H1 (cell line): ENCODE measurements at regions not wholly inside any gene's neighbourhood (a gene's known extent, or its start where the extent isn't known, plus 50 kb on each side); places are given as distances from the start of the nearest gene placed in this dataset.

Source experiments
- CTCF ChIA-PET: fragments of 300-600 bp; sonication (Branson Sonifier 250); formaldehyde crosslinking; loops from one replicate; lab custom pipeline; 2021; ENCODE audit not compliant: partially characterized antibody; lab: Charles Lee
- POLR2A ChIA-PET: fragments of 300-600 bp; sonication (Branson Sonifier 250); formaldehyde crosslinking; loops from one replicate; lab custom pipeline; 2021; ENCODE audit warnings: inconsistent platforms; ENCODE audit not compliant: partially characterized antibody; lab: Charles Lee
- DNase-seq, 2 experiments: peaks; one replicate each; pipeline versions ENCODE4 v3.0.0 to v3.0.0-alpha.2; 2010 to 2022; ENCODE audit warnings: low spot score in 2 of 2, low read depth in 1 of 2, mixed read lengths in 1 of 2
- FAIRE-seq: peaks from 2 replicates; lab custom pipeline; 2011; peaks lifted over from hg19 to GRCh38; lab: Jason Lieb, UNC
- H2AFZ ChIP-seq: 2 replicates; pipeline ENCODE4 v1.8.1; 2012; ENCODE audit warnings: low read length, inconsistent platforms
- H2AK5ac ChIP-seq: 2 replicates; pipeline ENCODE4 v1.6.1; 2013; ENCODE audit warnings: low read depth, low read length
- H2BK120ac ChIP-seq: replicated peaks from 2 replicates; pipeline ENCODE3; 2013; ENCODE audit warnings: low read depth, low read length, inconsistent platforms
- H2BK12ac ChIP-seq: 2 replicates; pipeline ENCODE4 v1.6.1; 2013; ENCODE audit warnings: low read depth, low read length
- H2BK15ac ChIP-seq: 2 replicates; pipeline ENCODE4 v1.6.1; 2013; ENCODE audit warnings: low read length
- H2BK20ac ChIP-seq: 2 replicates; pipeline ENCODE4 v1.6.1; 2013; ENCODE audit warnings: low read length
- H2BK5ac ChIP-seq: 2 replicates; pipeline ENCODE4 v1.6.1; 2013; ENCODE audit warnings: low read depth, low read length
- H3K14ac ChIP-seq: 2 replicates; pipeline ENCODE4 v1.6.1; 2013; ENCODE audit warnings: inconsistent platforms; ENCODE audit not compliant: insufficient read length
- H3K18ac ChIP-seq: 2 replicates; pipeline ENCODE4 v1.6.1; 2013; ENCODE audit warnings: low read length; ENCODE audit errors: extremely low read depth
- H3K23ac ChIP-seq: 2 replicates; pipeline ENCODE4 v1.6.1; 2013; ENCODE audit warnings: inconsistent platforms; ENCODE audit not compliant: insufficient read length
- H3K23me2 ChIP-seq: 2 replicates; pipeline ENCODE4 v1.6.1; 2013; ENCODE audit warnings: low read depth, low read length
- H3K27ac ChIP-seq: 2 replicates; pipeline ENCODE4 v1.6.1; 2011; ENCODE audit warnings: low read depth, low read length, inconsistent platforms
- H3K27me3 ChIP-seq, 4 experiments: replicated peaks in 1 of 4; 1 replicate in 1 of 4; 2 replicates in 3 of 4; pipeline versions ENCODE4 v1.6.1 to v1.8.1; 2011 to 2013; ENCODE audit warnings: low read length in 3 of 4, mild to moderate bottlenecking in 3 of 4, inconsistent platforms in 2 of 4, mixed read lengths in 2 of 4, moderate library complexity in 1 of 4; ENCODE audit not compliant: control insufficient read depth in 3 of 4, insufficient read depth in 3 of 4; ENCODE audit errors: extremely low read depth in 1 of 4
- H3K36me3 ChIP-seq, 4 experiments: 2 replicates each; pipeline versions ENCODE4 v1.6.1 to v1.8.1; 2011 to 2013; ENCODE audit warnings: mild to moderate bottlenecking in 4 of 4, low read length in 3 of 4, moderate library complexity in 2 of 4, control low read depth in 1 of 4, inconsistent platforms in 1 of 4; ENCODE audit not compliant: insufficient read depth in 4 of 4, control insufficient read depth in 2 of 4
- H3K4ac ChIP-seq: replicated peaks from 2 replicates; pipeline ENCODE3; 2013; ENCODE audit warnings: low read length, low read depth, mixed read lengths, inconsistent platforms; ENCODE audit not compliant: insufficient read length
- H3K4me1 ChIP-seq, 4 experiments: replicated peaks in 1 of 4; 1 replicate in 1 of 4; 2 replicates in 3 of 4; pipeline versions ENCODE4 v1.6.1 to v1.8.1; 2011 to 2013; ENCODE audit warnings: low read length in 3 of 4, inconsistent platforms in 2 of 4, mixed read lengths in 1 of 4; ENCODE audit not compliant: insufficient read depth in 4 of 4, control insufficient read depth in 3 of 4
- H3K4me2 ChIP-seq, 2 experiments: 2 replicates each; pipeline versions ENCODE4 v1.6.1 to v1.8.1; 2011 to 2013; ENCODE audit warnings: low read depth in 2 of 2, low read length in 2 of 2, control low read depth in 1 of 2, inconsistent platforms in 1 of 2, mild to moderate bottlenecking in 1 of 2; ENCODE audit not compliant: insufficient read depth in 1 of 2
- H3K4me3 ChIP-seq, 4 experiments: fragments of 200-600, 300-600 bp in 1 of 4; sonication (generic), shearing (Covaris generic), sonication (Bioruptor Twin) in 1 of 4; 2 replicates each; pipeline versions ENCODE4 v1.5.1 to v1.8.1; 2011 to 2016; ENCODE audit warnings: low read length in 4 of 4, low read depth in 3 of 4, control low read depth in 2 of 4, inconsistent platforms in 2 of 4, mild to moderate bottlenecking in 2 of 4, mixed read lengths in 1 of 4, moderate library complexity in 1 of 4; ENCODE audit not compliant: insufficient read depth in 2 of 4; ENCODE audit errors: extremely low read depth in 1 of 4
- H3K56ac ChIP-seq: replicated peaks from 2 replicates; pipeline ENCODE3; 2013; ENCODE audit warnings: low read depth, mild to moderate bottlenecking, mixed read lengths, low read length, inconsistent platforms; ENCODE audit not compliant: insufficient read length
- H3K79me1 ChIP-seq: 2 replicates; pipeline ENCODE4 v1.6.1; 2013; ENCODE audit warnings: low read depth, low read length, control low read depth
- H3K79me2 ChIP-seq, 2 experiments: 2 replicates each; pipeline versions ENCODE4 v1.6.1 to v1.8.1; 2012 to 2013; ENCODE audit warnings: low read length in 2 of 2, mild to moderate bottlenecking in 2 of 2, inconsistent platforms in 1 of 2; ENCODE audit not compliant: insufficient read depth in 2 of 2, control insufficient read depth in 1 of 2
- H3K9ac ChIP-seq, 4 experiments: replicated peaks in 1 of 4; 1 replicate in 1 of 4; 2 replicates in 3 of 4; pipeline versions ENCODE4 v1.6.1 to v1.8.1; 2011 to 2013; ENCODE audit warnings: low read depth in 3 of 4, low read length in 3 of 4, control low read depth in 2 of 4, mild to moderate bottlenecking in 2 of 4, moderate library complexity in 2 of 4, inconsistent platforms in 1 of 4; ENCODE audit errors: extremely low read depth in 1 of 4
- H3K9me3 ChIP-seq, 2 experiments: 2 replicates each; pipeline versions ENCODE4 v1.6.1 to v1.8.1; 2012 to 2013; ENCODE audit warnings: mild to moderate bottlenecking in 2 of 2, moderate library complexity in 2 of 2, control low read depth in 1 of 2, inconsistent platforms in 1 of 2, low read depth in 1 of 2, low read length in 1 of 2, mixed read lengths in 1 of 2; ENCODE audit not compliant: insufficient read depth in 2 of 2
- H4K20me1 ChIP-seq, 2 experiments: replicated peaks in 1 of 2; 2 replicates each; pipeline versions ENCODE3 to v1.8.1; 2011 to 2013; ENCODE audit warnings: inconsistent platforms in 2 of 2, low read length in 2 of 2, mild to moderate bottlenecking in 1 of 2; ENCODE audit not compliant: insufficient read depth in 2 of 2, control insufficient read depth in 1 of 2
- H4K5ac ChIP-seq: 2 replicates; pipeline ENCODE4 v1.6.1; 2013; ENCODE audit warnings: low read length, low read depth, mixed read lengths, inconsistent platforms; ENCODE audit not compliant: insufficient read length
- H4K8ac ChIP-seq: 2 replicates; pipeline ENCODE4 v1.8.0; 2013; ENCODE audit warnings: mild to moderate bottlenecking, moderate library complexity, low read length, inconsistent platforms; ENCODE audit not compliant: insufficient read depth; ENCODE audit errors: extremely low read depth
- H4K91ac ChIP-seq: replicated peaks from 2 replicates; pipeline ENCODE3; 2013; ENCODE audit warnings: low read length, mixed read lengths, inconsistent platforms; ENCODE audit not compliant: insufficient read length
- CHD2 ChIP-seq: IDR thresholded peaks from 2 replicates; pipeline ENCODE4 v1.6.1; 2012; ENCODE audit warnings: low read length, improper control_type of control experiment
- EP300 ChIP-seq, 2 experiments: IDR thresholded peaks; 1 replicate in 1 of 2; 2 replicates in 1 of 2; pipeline ENCODE4 v1.6.1; 2011 to 2012; ENCODE audit warnings: low read depth in 2 of 2, low read length in 2 of 2, mild to moderate bottlenecking in 2 of 2, borderline replicate concordance in 1 of 2, inconsistent platforms in 1 of 2, moderate library complexity in 1 of 2
- GTF2F1 ChIP-seq: IDR thresholded peaks from 2 replicates; pipeline ENCODE4 v1.6.1; 2012; ENCODE audit warnings: low read depth, low read length, improper control_type of control experiment, borderline replicate concordance
- HDAC2 ChIP-seq, 2 experiments: fragments of 300-600 bp in 1 of 2; sonication (generic) in 1 of 2; IDR thresholded peaks; 2 replicates each; pipeline ENCODE4 v1.6.1; 2011 to 2012; ENCODE audit warnings: low read depth in 2 of 2, low read length in 2 of 2, mild to moderate bottlenecking in 2 of 2, moderate library complexity in 2 of 2, borderline replicate concordance in 1 of 2, inconsistent platforms in 1 of 2
- KDM1A ChIP-seq: fragments of 200-600, 300-600 bp; sonication (generic); IDR thresholded peaks from 2 replicates; pipeline ENCODE4 v1.7.1; 2016; ENCODE audit warnings: mild to moderate bottlenecking, low read length, borderline replicate concordance
- TBP ChIP-seq: IDR thresholded peaks from 2 replicates; pipeline ENCODE4 v1.6.1; 2011; ENCODE audit warnings: low read depth, low read length, improper control_type of control experiment

GRCh38 chr5:86879086-86879485 lies 261.3 kb downstream of the COX7C start:
- H2BK120ac ChIP-seq, result no peak overlapping the region
- DNase-seq (no peak), FAIRE-seq (no peak)
- H2BK12ac ChIP-seq, result no peak overlapping the region
- no peak overlapping the region for H2BK5ac ChIP-seq
- H4K8ac ChIP-seq, result no peak overlapping the region
- H3K4ac ChIP-seq, result no peak overlapping the region
- no peaks in the 10 kb centered on the region for H3K23me2 ChIP-seq
- ChIA-PET POLR2A (no interaction called here), CTCF (interaction anchor here (0.8 to 2.9 kb wide), 5 partner anchors 7 to 140 kb away, joined by 3 to 19 read pairs (median 7); no protein-coding TSS in a partner anchor)
- no peak overlapping the region for H3K27ac ChIP-seq
- no peaks in the 10 kb centered on the region for H3K79me1 ChIP-seq
- no peaks in the 10 kb centered on the region for H4K20me1 ChIP-seq
- no peak overlapping the region for H3K9ac ChIP-seq
- no peak overlapping the region for H3K4me2 ChIP-seq
- peaks cover 0 to 14% (median 7%) of the 10 kb centered on the region in 4 experiments; a peak in 3 of 7 replicates for H3K4me1 ChIP-seq
- H3K36me3 ChIP-seq, result no peaks in the 10 kb centered on the region
- H3K14ac ChIP-seq, result no peak overlapping the region
- H3K56ac ChIP-seq, result no peak overlapping the region
- no peak overlapping the region for H2AFZ ChIP-seq
- H2AK5ac ChIP-seq, result no peak overlapping the region
- no peaks in the 10 kb centered on the region for H3K9me3 ChIP-seq
- H3K27me3 ChIP-seq, result no peaks in the 10 kb centered on the region
- H4K91ac ChIP-seq, result no peak overlapping the region
- no peaks in the 10 kb centered on the region for H3K79me2 ChIP-seq
- no peak overlapping the region for H2BK20ac ChIP-seq
- H2BK15ac ChIP-seq, result no peak overlapping the region
- no peak overlapping the region for H4K5ac ChIP-seq
- H3K23ac ChIP-seq, result no peak overlapping the region
- no peak overlapping the region for H3K4me3 ChIP-seq
- no peak overlapping the region for H3K18ac ChIP-seq
- no peak for TF ChIP-seq GTF2F1
- no peak for TF ChIP-seq CHD2
- TF ChIP-seq EP300 (IDR thresholded peaks at IDR 0.05; ENCODE audit: borderline replicate concordance in 1 of 2, low read depth in 2 of 2, low read length in 2 of 2), result no peak
- TF ChIP-seq TBP, result no peak
- no peak for TF ChIP-seq HDAC2 (IDR thresholded peaks at IDR 0.05; ENCODE audit: borderline replicate concordance in 1 of 2, low read depth in 2 of 2, low read length in 2 of 2)
- no peak for TF ChIP-seq KDM1A
